IMR-90 (cell line): ENCODE measurements at regions not wholly inside any gene's neighbourhood (a gene's known extent, or its start where the extent isn't known, plus 50 kb on each side); places are given as distances from the start of the nearest gene placed in this dataset.

ENCODE experiments used
- ATAC-seq: fragments of 200-7000 bp; cut with Tn5 transposase; 2 replicates; pipeline ENCODE4 v1.9.1; 2020; ENCODE audit warnings: low read depth, mild to moderate bottlenecking, moderate library complexity
- BruUV-seq: library from RNA; stranded (reverse); fragments of 400-500 nt; replicated peaks from 2 replicates; lab custom pipeline; 2021; lab: Mats Ljungman, UMichigan
- CTCF ChIA-PET: fragments of 300-600 bp; formaldehyde crosslinking; extraction: SDS; loops from one replicate; lab custom pipeline; 2021; ENCODE audit warnings: antibody characterized with exemption; lab: Yijun Ruan, JAX
- POLR2A ChIA-PET: fragments of 300-600 bp; sonication (Branson Sonifier 250); formaldehyde crosslinking; loops from one replicate; lab custom pipeline; 2022; ENCODE audit warnings: antibody characterized with exemption; ENCODE audit not compliant: unreplicated experiment; lab: Charles Lee
- DNase-seq: peaks from one replicate; pipeline ENCODE4 v3.0.0; 2013
- H2AFZ ChIP-seq: replicated peaks from 2 replicates; pipeline ENCODE3; 2013; ENCODE audit warnings: low read length, mild to moderate bottlenecking; ENCODE audit not compliant: poor library complexity
- H2AK5ac ChIP-seq: 2 replicates; pipeline ENCODE4 v1.6.1; 2013; ENCODE audit warnings: low read depth, low read length, inconsistent platforms
- H2AK9ac ChIP-seq: replicated peaks from 2 replicates; pipeline ENCODE3; 2013; ENCODE audit warnings: mild to moderate bottlenecking, low read depth, low read length, moderate library complexity; ENCODE audit not compliant: poor library complexity
- H2BK120ac ChIP-seq: 2 replicates; pipeline ENCODE4 v1.6.1; 2013; ENCODE audit warnings: low read depth, low read length, inconsistent platforms
- H2BK15ac ChIP-seq: 3 replicates; pipeline ENCODE4 v1.6.1; 2013; ENCODE audit warnings: low read depth, low read length, inconsistent platforms
- H2BK20ac ChIP-seq: 2 replicates; pipeline ENCODE4 v1.6.1; 2013; ENCODE audit warnings: low read depth, mild to moderate bottlenecking, inconsistent platforms, low read length, moderate library complexity
- H2BK5ac ChIP-seq: 2 replicates; pipeline ENCODE4 v1.6.1; 2013; ENCODE audit warnings: mild to moderate bottlenecking, low read depth, low read length, inconsistent platforms; ENCODE audit not compliant: poor library complexity, severe bottlenecking
- H3K14ac ChIP-seq: replicated peaks from 2 replicates; pipeline ENCODE4 v1.6.1; 2013; ENCODE audit warnings: low read depth, low read length, inconsistent platforms
- H3K18ac ChIP-seq: 2 replicates; pipeline ENCODE4 v1.6.1; 2013; ENCODE audit warnings: low read depth, low read length, control low read depth
- H3K23ac ChIP-seq: 2 replicates; pipeline ENCODE4 v1.6.1; 2013; ENCODE audit warnings: low read depth, low read length, inconsistent platforms
- H3K27ac ChIP-seq: 2 replicates; pipeline ENCODE4 v1.5.1; 2013; ENCODE audit warnings: mild to moderate bottlenecking, control low read depth, low read length; ENCODE audit not compliant: insufficient read depth
- H3K27me3 ChIP-seq: 2 replicates; pipeline ENCODE4 v1.6.1; 2013; ENCODE audit warnings: low read length; ENCODE audit not compliant: control insufficient read depth, insufficient read depth
- H3K36me3 ChIP-seq: 2 replicates; pipeline ENCODE4 v1.6.1; 2013; ENCODE audit warnings: low read length, mixed read lengths; ENCODE audit not compliant: control insufficient read depth, insufficient read depth
- H3K4ac ChIP-seq: 2 replicates; pipeline ENCODE4 v1.6.1; 2013; ENCODE audit warnings: low read depth, low read length, inconsistent platforms
- H3K4me1 ChIP-seq: 2 replicates; pipeline ENCODE4 v1.6.1; 2013; ENCODE audit warnings: low read length, mixed read lengths; ENCODE audit not compliant: control insufficient read depth, insufficient read depth
- H3K4me2 ChIP-seq: 2 replicates; pipeline ENCODE4 v1.6.1; 2013; ENCODE audit warnings: low read depth, mild to moderate bottlenecking, control low read depth, low read length, moderate library complexity
- H3K4me3 ChIP-seq: 2 replicates; pipeline ENCODE4 v1.5.1; 2013; ENCODE audit warnings: low read depth, mild to moderate bottlenecking, control low read depth, low read length, moderate library complexity; ENCODE audit not compliant: insufficient read depth
- H3K56ac ChIP-seq: 2 replicates; pipeline ENCODE4 v1.6.1; 2013; ENCODE audit warnings: low read length, inconsistent platforms; ENCODE audit not compliant: insufficient read depth; ENCODE audit errors: extremely low read depth
- H3K79me1 ChIP-seq, 2 experiments: 2 replicates each; pipeline ENCODE4 v1.6.1; 2013; ENCODE audit warnings: low read length in 2 of 2, inconsistent platforms in 1 of 2, low read depth in 1 of 2
- H3K9ac ChIP-seq: 2 replicates; pipeline ENCODE4 v1.6.1; 2013; ENCODE audit warnings: low read depth, low read length, control low read depth
- H3K9me1 ChIP-seq: 2 replicates; pipeline ENCODE4 v1.6.1; 2013; ENCODE audit warnings: low read length, inconsistent platforms; ENCODE audit not compliant: insufficient read depth
- H3K9me3 ChIP-seq: 2 replicates; pipeline ENCODE4 v1.6.1; 2013; ENCODE audit warnings: low read length; ENCODE audit not compliant: control insufficient read depth, insufficient read depth
- H4K20me1 ChIP-seq: 2 replicates; pipeline ENCODE4 v1.6.1; 2013; ENCODE audit warnings: low read length, inconsistent platforms; ENCODE audit not compliant: insufficient read depth
- H4K5ac ChIP-seq: 2 replicates; pipeline ENCODE4 v1.6.1; 2013; ENCODE audit warnings: mild to moderate bottlenecking, low read depth, low read length, control low read depth
- H4K8ac ChIP-seq, 2 experiments: 2 replicates each; pipeline ENCODE4 v1.6.1; 2013; ENCODE audit warnings: low read depth in 2 of 2, low read length in 2 of 2, control low read depth in 1 of 2, inconsistent platforms in 1 of 2
- H4K91ac ChIP-seq: 2 replicates; pipeline ENCODE4 v1.6.1; 2013; ENCODE audit warnings: low read depth, low read length, inconsistent platforms; ENCODE audit not compliant: insufficient read depth
- BHLHE40 ChIP-seq: fragments of 150-350 bp; IDR thresholded peaks from 2 replicates; pipeline ENCODE4 v1.6.1; 2016; ENCODE audit warnings: mild to moderate bottlenecking, low read depth, low read length
- CHD1 ChIP-seq: IDR thresholded peaks from 2 replicates; pipeline ENCODE4 v1.6.1; 2012; ENCODE audit warnings: low read depth, low read length, improper control_type of control experiment
- CTCF ChIP-seq: conservative IDR thresholded peaks from 2 replicates; pipeline ENCODE4 v1.5.1; 2012; ENCODE audit warnings: mild to moderate bottlenecking, low read depth, low read length, improper control_type of control experiment
- ELK1 ChIP-seq: fragments of 150-350 bp; IDR thresholded peaks from 2 replicates; pipeline ENCODE4 v1.6.1; 2016; ENCODE audit warnings: low read depth, mild to moderate bottlenecking, low read length, moderate library complexity, borderline replicate concordance
- FOS ChIP-seq: fragments of 150-350 bp; IDR thresholded peaks from 2 replicates; pipeline ENCODE4 v1.6.1; 2016; ENCODE audit warnings: low read depth, low read length
- POLR2A ChIP-seq: IDR thresholded peaks from 2 replicates; pipeline ENCODE4 v1.6.1; 2012; ENCODE audit warnings: mild to moderate bottlenecking, low read depth, low read length
- RCOR1 ChIP-seq: IDR thresholded peaks from 2 replicates; pipeline ENCODE4 v1.6.1; 2012; ENCODE audit warnings: mild to moderate bottlenecking, low read length, improper control_type of control experiment; ENCODE audit not compliant: insufficient replicate concordance
- RFX5 ChIP-seq: IDR thresholded peaks from 2 replicates; pipeline ENCODE4 v1.8.0; 2012; ENCODE audit warnings: low read depth, mild to moderate bottlenecking, low read length, moderate library complexity
- SMC3 ChIP-seq: fragments of 150-350 bp; IDR thresholded peaks from 2 replicates; pipeline ENCODE4 v1.6.1; 2016; ENCODE audit warnings: low read depth, mild to moderate bottlenecking, antibody characterized with exemption, low read length, moderate library complexity
- USF2 ChIP-seq: fragments of 150-350 bp; IDR thresholded peaks from 2 replicates; pipeline ENCODE4 v1.6.1; 2017; ENCODE audit warnings: mild to moderate bottlenecking, antibody characterized with exemption, low read length, low read depth
- WGBS, 2 experiments: methylation state at CpG; one replicate each; pipeline versions ENCODE4 v1.1.5 to v1.1.7; 2013; ENCODE audit warnings: missing lambda C conversion rate in 2 of 2; ENCODE audit not compliant: insufficient read length in 1 of 2; ENCODE audit errors: extremely low coverage in 2 of 2; 5-methylcytosine and 5-hydroxymethylcytosine counted together
- dilution Hi-C: fragments of 300-500 bp; cut with HindIII; formaldehyde crosslinking; loops from one replicate; pipeline ENCODE4 v1.14.3; 2018; ENCODE audit warnings: low sequenced_read_pairs; ENCODE audit not compliant: unreplicated experiment
- in situ Hi-C: fragments of 300-500 bp; cut with MboI; formaldehyde crosslinking; loops from 3 replicates; pipeline ENCODE4 v1.14.3; 2019; ENCODE audit warnings: low sequenced_read_pairs, inconsistent platforms, mixed read lengths
- intact Hi-C: fragments of 100-400 bp; cut with micrococcal nuclease; formaldehyde crosslinking; loops from 2 replicates; pipeline ENCODE4 v1.10.0; 2022

GRCh38 chr2:12623051-12623450 is 93.7 kb upstream of the TRIB2 start:
- Histone ChIP-seq H3K18ac (no peak overlapping the region), H3K79me1 (no peaks in the 10 kb centered on the region), H3K27me3 (no peaks in the 10 kb centered on the region), H3K23ac (no peak overlapping the region), H3K56ac (no peak overlapping the region), H3K9ac (no peak overlapping the region), H4K91ac (no peak overlapping the region), H3K4me1 (peaks cover 4% of the 10 kb centered on the region), H4K20me1 (no peaks in the 10 kb centered on the region), H2AFZ (no peak overlapping the region), H2BK120ac (no peak overlapping the region), H2BK15ac (no peak overlapping the region), H3K27ac (no peak overlapping the region), H3K36me3 (no peaks in the 10 kb centered on the region), H4K5ac (no peak overlapping the region), H2AK5ac (no peak overlapping the region), H3K14ac (no peak overlapping the region), H3K4me2 (no peak overlapping the region), H3K4ac (no peak overlapping the region), H2BK20ac (no peak overlapping the region), H3K9me1 (peaks cover 5% of the 10 kb centered on the region; the same call in 1 of the 2 replicates), H2AK9ac (no peak overlapping the region), H3K9me3 (no peaks in the 10 kb centered on the region), H2BK5ac (no peak overlapping the region), H3K4me3 (no peak overlapping the region), H4K8ac (no peak overlapping the region)
- dilution Hi-C loops (no loop called here), in situ Hi-C loops (no loop called here), intact Hi-C loops (loop anchor here (1.0 to 5.0 kb wide), 2 partner anchors 34 to 79 kb away; no protein-coding TSS in a partner anchor)
- POLR2A ChIA-PET: no interaction called here
- no peak for TF ChIP-seq CTCF
- TF ChIP-seq RCOR1: no peak
- TF ChIP-seq FOS: no peak
- no peak for TF ChIP-seq RFX5
- no peak for TF ChIP-seq BHLHE40
- no peak for TF ChIP-seq SMC3
- TF ChIP-seq CHD1: no peak
- no peak for TF ChIP-seq USF2
- TF ChIP-seq ELK1: no peak
- no peak for TF ChIP-seq POLR2A
- no CpG with 5 or more reads among the region's 1 CpG for WGBS, 2 experiments
- ATAC-seq: no peak
- CTCF ChIA-PET: no interaction called here
- no TSS peak for BruUV-seq
- DNase-seq: no peak
